Mononuclear cell (primary cell): ENCODE measurements at regions not wholly inside any gene's neighbourhood (a gene's known extent, or its start where the extent isn't known, plus 50 kb on each side); places are given as distances from the start of the nearest gene placed in this dataset.

Experiments
- H3K27me3 ChIP-seq: 2 replicates; pipeline ENCODE4 v1.6.0; 2011; ENCODE audit warnings: low read length, control low read depth; ENCODE audit not compliant: insufficient read depth
- H3K4me1 ChIP-seq: 2 replicates; pipeline ENCODE4 v1.5.1; 2011; ENCODE audit warnings: mild to moderate bottlenecking, low read length, control low read depth; ENCODE audit not compliant: insufficient read depth
- H3K4me3 ChIP-seq: 2 replicates; pipeline ENCODE4 v1.5.1; 2011; ENCODE audit warnings: mild to moderate bottlenecking, low read length, moderate library complexity
- H3K9me3 ChIP-seq: 2 replicates; pipeline ENCODE4 v1.5.1; 2011; ENCODE audit warnings: low read depth, mild to moderate bottlenecking, control low read depth, low read length

- Histone ChIP-seq H3K4me1 (no peaks in the 10 kb centered on the region), H3K27me3 (no peaks in the 10 kb centered on the region), H3K4me3 (no peak overlapping the region), H3K9me3 (no peaks in the 10 kb centered on the region)
Measured at GRCh38 chr10:110399965-110400933, 95.5 kb upstream of the SMNDC1 start.

- no peaks in the 10 kb centered on the region for H3K4me1 ChIP-seq
- no peaks in the 10 kb centered on the region for H3K9me3 ChIP-seq
- no peak overlapping the region for H3K4me3 ChIP-seq
- H3K27me3 ChIP-seq: no peaks in the 10 kb centered on the region
Measured at GRCh38 chr10:110401401-110402076, 96.2 kb upstream of the DUSP5 start.

- Histone ChIP-seq H3K4me1 (no peaks in the 10 kb centered on the region), H3K4me3 (no peak overlapping the region), H3K9me3 (no peaks in the 10 kb centered on the region), H3K27me3 (no peaks in the 10 kb centered on the region)
Measured at GRCh38 chr10:110402077-110402416, 95.7 kb upstream of the DUSP5 start.

- H3K4me3 ChIP-seq: no peak overlapping the region
- H3K4me1 ChIP-seq: no peaks in the 10 kb centered on the region
- H3K27me3 ChIP-seq: no peaks in the 10 kb centered on the region
- no peaks in the 10 kb centered on the region for H3K9me3 ChIP-seq
Measured at GRCh38 chr10:110403593-110403992, 94.1 kb upstream of the DUSP5 start.

GRCh38 chr10:110404413-110404812, 93.3 kb upstream of the DUSP5 start:
- no peak overlapping the region for H3K4me3 ChIP-seq
- H3K4me1 ChIP-seq: peaks cover 4% of the 10 kb centered on the region
- H3K27me3 ChIP-seq: no peaks in the 10 kb centered on the region
- no peaks in the 10 kb centered on the region for H3K9me3 ChIP-seq

GRCh38 chr10:110404825-110405224, 92.9 kb upstream of the DUSP5 start:
- Histone ChIP-seq H3K4me3 (no peak overlapping the region), H3K4me1 (peaks cover 8% of the 10 kb centered on the region), H3K9me3 (no peaks in the 10 kb centered on the region), H3K27me3 (no peaks in the 10 kb centered on the region)

- no peaks in the 10 kb centered on the region for H3K9me3 ChIP-seq
- peaks cover 13% of the 10 kb centered on the region for H3K4me1 ChIP-seq
- no peaks in the 10 kb centered on the region for H3K27me3 ChIP-seq
- no peak overlapping the region for H3K4me3 ChIP-seq
Measured at GRCh38 chr10:110405380-110405779, 92.3 kb upstream of the DUSP5 start.

GRCh38 chr10:110407301-110408170, 90.2 kb upstream of the DUSP5 start:
- no peaks in the 10 kb centered on the region for H3K9me3 ChIP-seq
- no peak overlapping the region for H3K4me3 ChIP-seq
- no peaks in the 10 kb centered on the region for H3K27me3 ChIP-seq
- peaks cover 17% of the 10 kb centered on the region for H3K4me1 ChIP-seq

GRCh38 chr10:110408203-110408871, 89.4 kb upstream of the DUSP5 start:
- Histone ChIP-seq H3K4me1 (peaks cover 24% of the 10 kb centered on the region), H3K9me3 (no peaks in the 10 kb centered on the region), H3K4me3 (no peak overlapping the region), H3K27me3 (no peaks in the 10 kb centered on the region)

GRCh38 chr10:110408943-110409342, 88.8 kb upstream of the DUSP5 start:
- Histone ChIP-seq H3K27me3 (no peaks in the 10 kb centered on the region), H3K9me3 (no peaks in the 10 kb centered on the region), H3K4me1 (peaks cover 30% of the 10 kb centered on the region), H3K4me3 (no peak overlapping the region)

- no peaks in the 10 kb centered on the region for H3K9me3 ChIP-seq
- no peak overlapping the region for H3K4me3 ChIP-seq
- peaks cover 35% of the 10 kb centered on the region for H3K4me1 ChIP-seq
- H3K27me3 ChIP-seq: no peaks in the 10 kb centered on the region
Measured at GRCh38 chr10:110409488-110409887, 88.2 kb upstream of the DUSP5 start.

- Histone ChIP-seq H3K4me3 (no peak overlapping the region), H3K9me3 (no peaks in the 10 kb centered on the region), H3K27me3 (no peaks in the 10 kb centered on the region), H3K4me1 (peaks cover 40% of the 10 kb centered on the region)
Measured at GRCh38 chr10:110409926-110410325, 87.8 kb upstream of the DUSP5 start.

GRCh38 chr10:110410329-110411046, 87.2 kb upstream of the DUSP5 start:
- no peaks in the 10 kb centered on the region for H3K27me3 ChIP-seq
- H3K4me3 ChIP-seq: no peak overlapping the region
- no peaks in the 10 kb centered on the region for H3K9me3 ChIP-seq
- H3K4me1 ChIP-seq: peaks cover 45% of the 10 kb centered on the region

GRCh38 chr10:110411047-110411410, 86.7 kb upstream of the DUSP5 start:
- Histone ChIP-seq H3K4me1 (peaks cover 50% of the 10 kb centered on the region), H3K27me3 (no peaks in the 10 kb centered on the region), H3K4me3 (no peak overlapping the region), H3K9me3 (no peaks in the 10 kb centered on the region)
